GM13977 (cell line): ENCODE measurements at regions not wholly inside any gene's neighbourhood (a gene's known extent, or its start where the extent isn't known, plus 50 kb on each side); places are given as distances from the start of the nearest gene placed in this dataset.

ENCODE experiments used
- DNase-seq: peaks from one replicate; pipeline ENCODE4 v3.0.0; 2012; ENCODE audit warnings: low spot score
- in situ Hi-C: fragments of 300-500 bp; cut with MboI; formaldehyde crosslinking; loops from one replicate; pipeline ENCODE4 v1.12.0; 2022; ENCODE audit warnings: low sequenced_read_pairs, low pct_unique_long_range_greater_than_20kb, mixed read lengths, inconsistent platforms; ENCODE audit not compliant: unreplicated experiment
- TF ChIP-seq, protein P1 (sequence below): IDR thresholded peaks from 2 replicates; pipeline ENCODE4 v1.5.1; 2012; ENCODE audit warnings: mild to moderate bottlenecking, control low read depth; ENCODE audit not compliant: insufficient read depth; ENCODE audit errors: extremely low read depth, missing control alignments

DNA sequence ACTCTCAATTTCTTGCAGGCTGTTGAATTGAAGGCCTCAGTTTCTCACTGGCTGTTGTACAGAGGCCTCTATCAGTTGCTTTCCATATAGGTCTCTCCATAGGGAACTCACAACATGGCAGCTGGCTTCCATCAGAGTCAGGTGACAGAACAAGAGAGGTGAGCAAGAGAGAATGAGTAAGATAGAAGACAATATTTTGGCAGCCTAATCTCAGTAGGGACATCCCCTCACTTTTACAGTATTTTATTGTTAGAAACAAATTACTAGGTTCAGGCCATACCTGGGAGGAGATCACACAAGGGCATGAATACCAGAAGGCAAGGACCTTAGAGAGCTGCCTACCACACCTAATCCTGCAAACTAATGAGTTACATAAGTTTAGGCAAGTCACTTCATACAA lies 162.8 kb downstream of the ATP6V1G3 start:
- DNase-seq, result no peak
- TF ChIP-seq, protein P1, sequence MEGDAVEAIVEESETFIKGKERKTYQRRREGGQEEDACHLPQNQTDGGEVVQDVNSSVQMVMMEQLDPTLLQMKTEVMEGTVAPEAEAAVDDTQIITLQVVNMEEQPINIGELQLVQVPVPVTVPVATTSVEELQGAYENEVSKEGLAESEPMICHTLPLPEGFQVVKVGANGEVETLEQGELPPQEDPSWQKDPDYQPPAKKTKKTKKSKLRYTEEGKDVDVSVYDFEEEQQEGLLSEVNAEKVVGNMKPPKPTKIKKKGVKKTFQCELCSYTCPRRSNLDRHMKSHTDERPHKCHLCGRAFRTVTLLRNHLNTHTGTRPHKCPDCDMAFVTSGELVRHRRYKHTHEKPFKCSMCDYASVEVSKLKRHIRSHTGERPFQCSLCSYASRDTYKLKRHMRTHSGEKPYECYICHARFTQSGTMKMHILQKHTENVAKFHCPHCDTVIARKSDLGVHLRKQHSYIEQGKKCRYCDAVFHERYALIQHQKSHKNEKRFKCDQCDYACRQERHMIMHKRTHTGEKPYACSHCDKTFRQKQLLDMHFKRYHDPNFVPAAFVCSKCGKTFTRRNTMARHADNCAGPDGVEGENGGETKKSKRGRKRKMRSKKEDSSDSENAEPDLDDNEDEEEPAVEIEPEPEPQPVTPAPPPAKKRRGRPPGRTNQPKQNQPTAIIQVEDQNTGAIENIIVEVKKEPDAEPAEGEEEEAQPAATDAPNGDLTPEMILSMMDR, result no peak
- in situ Hi-C loops, result no loop called here

DNA sequence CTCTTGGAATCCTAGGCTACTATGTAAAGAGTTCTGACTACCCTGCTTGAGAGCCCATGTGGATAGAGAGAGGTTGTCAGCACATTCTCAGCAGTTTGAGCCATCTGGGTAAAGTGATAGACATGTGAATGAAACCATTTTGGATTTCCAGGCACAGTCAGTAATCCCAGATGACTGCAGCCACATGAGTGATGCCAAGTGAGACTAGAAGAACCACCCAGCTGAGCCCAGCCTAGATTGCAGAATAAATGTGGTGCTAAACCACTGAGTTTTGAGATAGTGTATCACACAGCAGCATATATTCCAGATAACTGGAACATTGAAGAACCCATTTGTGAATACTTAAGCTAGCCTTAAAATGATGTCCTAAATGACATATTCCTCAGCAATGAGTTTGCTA lies 166.2 kb downstream of the ATP6V1G3 start:
- DNase-seq, result no peak
- in situ Hi-C loops, result no loop called here
- TF ChIP-seq, protein P1, result no peak

DNA sequence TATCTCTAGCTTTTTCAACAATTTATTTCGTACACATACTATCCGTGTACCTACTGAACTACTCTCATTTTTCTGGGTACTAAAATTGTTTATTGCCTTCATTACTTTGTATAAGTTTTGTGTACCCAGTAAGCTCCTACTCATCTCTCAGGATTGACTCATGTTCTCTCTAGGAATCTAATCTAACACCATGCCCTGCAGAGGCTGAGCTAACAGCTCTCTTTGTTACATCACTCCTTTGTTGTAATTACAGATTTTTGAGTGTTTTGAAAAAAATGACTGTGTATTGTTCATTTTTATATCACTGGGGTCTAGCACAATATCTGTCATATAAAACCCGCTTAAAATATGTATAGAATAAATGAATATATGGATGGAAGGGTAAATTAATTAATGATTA lies 167.1 kb downstream of the ATP6V1G3 start:
- in situ Hi-C loops, result no loop called here
- TF ChIP-seq, protein P1, result no peak
- DNase-seq, result no peak
